ENCODE measurements at regions not wholly inside any gene's neighbourhood (a gene's known extent, or its start where the extent isn't known, plus 50 kb on each side); places are given as distances from the start of the nearest gene placed in this dataset.

GRCh38 chr1:118459871-118460270 is 274.8 kb upstream of the SPAG17 start:
- TF ChIP-seq BRF2 (CRISPR knock-in tag; IDR thresholded peaks at IDR 0.05) (no peak), FOXO4 (CRISPR knock-in tag; conservative IDR thresholded peaks at IDR 0.05) (no peak), SOX6 (IDR thresholded peaks at IDR 0.05) (no peak), SOX6 (CRISPR knock-in tag; IDR thresholded peaks at IDR 0.05) (no peak), ZNF557 (CRISPR knock-in tag; IDR thresholded peaks at IDR 0.05) (no peak), ZHX1 (CRISPR knock-in tag; IDR thresholded peaks at IDR 0.05; ENCODE audit: low read depth) (no peak), SIN3A (IDR thresholded peaks at IDR 0.05; ENCODE audit: borderline replicate concordance, low read depth, low read length) (no peak), ZBTB7A (CRISPR knock-in tag; IDR thresholded peaks at IDR 0.05) (no peak), JUND (CRISPR knock-in tag; IDR thresholded peaks at IDR 0.05) (no peak), ZNF567 (CRISPR knock-in tag; IDR thresholded peaks at IDR 0.05; ENCODE audit: borderline replicate concordance) (no peak)
